Kidney epithelial cell (primary cell): ENCODE measurements at regions not wholly inside any gene's neighbourhood (a gene's known extent, or its start where the extent isn't known, plus 50 kb on each side); places are given as distances from the start of the nearest gene placed in this dataset.
A peak's percentile ranks its signal among the peaks of the same experiment; 100 is the strongest.

Source experiments
- DNase-seq: peaks from one replicate; pipeline ENCODE4 v3.0.0-alpha.2; 2010; ENCODE audit warnings: low read depth
- H3K27me3 ChIP-seq: 2 replicates; pipeline ENCODE4 v1.6.0; 2011; ENCODE audit warnings: low read length; ENCODE audit not compliant: control insufficient read depth, insufficient read depth
- H3K36me3 ChIP-seq: 2 replicates; pipeline ENCODE4 v1.5.1; 2011; ENCODE audit warnings: low read length; ENCODE audit not compliant: control insufficient read depth, insufficient read depth
- H3K4me3 ChIP-seq: 2 replicates; pipeline ENCODE4 v1.5.1; 2011; ENCODE audit warnings: low read depth, mild to moderate bottlenecking, control low read depth, low read length
- CTCF ChIP-seq: IDR thresholded peaks from 2 replicates; pipeline ENCODE4 v1.5.1; 2011; ENCODE audit warnings: mild to moderate bottlenecking, moderate library complexity, low read length, control low read depth, inconsistent platforms; ENCODE audit not compliant: insufficient read depth, poor library complexity, severe bottlenecking

GRCh38 chr9:602716-603115, 238.8 kb upstream of the DMRT1 start:
- no peak for DNase-seq
- H3K4me3 ChIP-seq, result no peak overlapping the region
- TF ChIP-seq CTCF, result no peak

GRCh38 chr9:603126-603525, 238.4 kb upstream of the DMRT1 start:
- no peak overlapping the region for H3K4me3 ChIP-seq
- no peak for TF ChIP-seq CTCF
- no peaks in the 10 kb centered on the region for H3K27me3 ChIP-seq
- DNase-seq, result no peak
- no peaks in the 10 kb centered on the region for H3K36me3 ChIP-seq

More at GRCh38 chr9:602716-603115, 238.8 kb upstream of the DMRT1 start:
- no peaks in the 10 kb centered on the region for H3K27me3 ChIP-seq
- H3K36me3 ChIP-seq, result no peaks in the 10 kb centered on the region

GRCh38 chr9:607417-607816, 234.1 kb upstream of the DMRT1 start:
- no peak for DNase-seq
- TF ChIP-seq CTCF, result no peak
- no peak overlapping the region for H3K4me3 ChIP-seq
- no peaks in the 10 kb centered on the region for H3K27me3 ChIP-seq
- H3K36me3 ChIP-seq, result no peaks in the 10 kb centered on the region

- no peak overlapping the region for H3K4me3 ChIP-seq
- no peaks in the 10 kb centered on the region for H3K36me3 ChIP-seq
- no peaks in the 10 kb centered on the region for H3K27me3 ChIP-seq
- DNase-seq, result peak; percentile 55
- TF ChIP-seq CTCF, result peak; percentile 87
Observed at GRCh38 chr9:613771-614347, 227.6 kb upstream of the DMRT1 start.

- Histone ChIP-seq H3K27me3 (no peaks in the 10 kb centered on the region), H3K36me3 (no peaks in the 10 kb centered on the region), H3K4me3 (no peak overlapping the region)
- TF ChIP-seq CTCF, result no peak
- DNase-seq, result peak; percentile 5
Observed at GRCh38 chr9:614431-614830, 227.1 kb upstream of the DMRT1 start.

- no peaks in the 10 kb centered on the region for H3K27me3 ChIP-seq
Observed at GRCh38 chr9:615756-616155, 225.7 kb upstream of the DMRT1 start.

More at GRCh38 chr9:615756-616155, 225.7 kb upstream of the DMRT1 start:
- Histone ChIP-seq H3K4me3 (no peak overlapping the region), H3K36me3 (no peaks in the 10 kb centered on the region)
- no peak for TF ChIP-seq CTCF
- DNase-seq, result no peak
